SH-SY5Y (cell line): ENCODE measurements at regions not wholly inside any gene's neighbourhood (a gene's known extent, or its start where the extent isn't known, plus 50 kb on each side); places are given as distances from the start of the nearest gene placed in this dataset.

Experiments
- GATA2 ChIP-seq: IDR thresholded peaks from 2 replicates; pipeline ENCODE4 v1.6.1; 2011; ENCODE audit warnings: mild to moderate bottlenecking, low read depth, low read length
- GATA3 ChIP-seq: IDR thresholded peaks from 2 replicates; pipeline ENCODE4 v1.6.1; 2011; ENCODE audit warnings: low read depth, mild to moderate bottlenecking, low read length, moderate library complexity

GRCh38 chr10:2165771-2166460, 428.6 kb upstream of the ADARB2 start:
- no peak for TF ChIP-seq GATA2
- no peak for TF ChIP-seq GATA3
